ENCODE measurements at regions not wholly inside any gene's neighbourhood (a gene's known extent, or its start where the extent isn't known, plus 50 kb on each side); places are given as distances from the start of the nearest gene placed in this dataset.

DNA sequence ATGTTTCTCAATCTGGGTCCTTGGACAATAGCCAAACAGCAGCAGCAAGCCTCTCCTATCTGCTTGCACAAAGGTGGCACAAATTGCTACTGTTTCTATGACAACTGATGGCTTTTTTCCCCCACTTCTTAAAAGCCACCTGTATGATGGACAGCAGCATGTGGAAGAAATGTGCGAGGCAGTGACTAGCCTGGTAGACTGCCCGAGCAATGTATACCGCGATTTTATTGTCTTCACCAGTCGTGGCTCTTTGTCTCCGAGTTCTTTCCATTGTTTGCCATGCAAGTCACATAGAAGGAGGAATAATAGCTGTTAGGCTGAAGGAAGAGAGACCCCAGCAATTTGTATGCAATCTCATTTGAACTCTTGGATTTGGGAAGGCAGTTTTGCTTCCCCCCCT, 79.4 kb downstream of the S1PR1 start:
- DNase-seq (ENCODE audit: low read depth) = no peak
- H3K4me3 ChIP-seq (ENCODE audit: control insufficient read depth, low read depth, low read length) = no peak overlapping the region
- TF ChIP-seq CTCF (conservative IDR thresholded peaks at IDR 0.05; ENCODE audit: control insufficient read depth, insufficient read depth, low read depth, low read length) = no peak

DNA sequence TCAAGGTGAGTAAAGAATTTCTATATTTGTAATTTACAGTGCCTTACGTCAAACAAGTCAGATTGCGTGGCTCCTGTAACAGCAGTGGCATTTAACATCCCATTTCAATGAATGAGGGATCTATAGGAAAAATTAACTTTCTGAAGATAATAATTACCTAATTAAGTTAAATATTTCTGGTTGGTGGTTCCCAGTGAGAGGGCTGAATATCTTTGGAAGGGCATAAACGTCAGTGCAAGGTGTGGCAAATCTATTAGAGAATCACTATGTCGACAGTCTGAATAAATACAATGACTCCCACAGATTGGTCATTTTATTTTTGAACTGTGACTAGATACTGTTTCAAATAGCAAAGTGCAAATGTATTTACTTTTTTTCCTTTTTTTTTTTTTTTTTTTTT, 80.0 kb downstream of the S1PR1 start:
- no peak for DNase-seq (ENCODE audit: low read depth)
- H3K4me3 ChIP-seq (ENCODE audit: control insufficient read depth, low read depth, low read length) = no peak overlapping the region
- TF ChIP-seq CTCF (conservative IDR thresholded peaks at IDR 0.05; ENCODE audit: control insufficient read depth, insufficient read depth, low read depth, low read length) = no peak

DNA sequence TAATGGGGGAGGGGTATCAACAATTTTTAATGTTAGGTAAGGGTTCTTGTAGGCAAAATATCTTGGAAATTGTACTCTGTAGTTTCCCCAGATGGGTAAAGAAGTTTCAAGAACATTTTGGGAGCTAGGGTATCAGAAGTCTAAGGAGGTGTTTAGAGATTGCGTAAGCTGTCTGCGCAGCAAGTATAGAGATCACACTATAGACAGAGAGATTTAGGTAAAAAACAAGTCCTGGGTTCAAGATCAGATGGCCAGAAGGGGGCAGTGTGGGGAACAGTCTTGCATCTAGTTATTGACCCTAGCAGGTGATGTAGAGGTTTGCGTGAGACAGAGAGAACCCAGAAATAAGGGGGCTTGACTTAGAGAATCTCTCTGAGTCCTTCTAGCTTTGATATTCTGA, 80.8 kb downstream of the S1PR1 start:
- TF ChIP-seq CTCF (conservative IDR thresholded peaks at IDR 0.05; ENCODE audit: control insufficient read depth, insufficient read depth, low read depth, low read length) = no peak
- no peak for DNase-seq (ENCODE audit: low read depth)
- no peak overlapping the region for H3K4me3 ChIP-seq (ENCODE audit: control insufficient read depth, low read depth, low read length)

DNA sequence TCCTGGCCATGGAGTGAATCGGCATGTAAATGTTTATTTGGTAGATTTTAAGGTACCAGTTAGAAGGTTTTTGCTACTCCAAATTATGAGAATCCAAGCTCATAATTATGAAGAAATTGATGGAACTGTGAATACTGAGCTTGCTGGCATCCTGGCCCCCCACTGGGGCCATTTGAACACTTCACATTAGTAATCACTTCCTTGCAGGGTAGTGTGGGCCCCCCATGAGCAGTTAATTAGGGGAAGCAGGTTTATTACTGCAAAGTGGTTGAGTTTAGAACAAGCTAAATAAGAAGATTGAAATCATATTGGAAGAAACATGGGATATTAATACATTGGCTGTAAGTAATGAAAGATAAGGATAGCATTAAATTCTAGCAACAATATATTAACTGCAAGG, 86.7 kb downstream of the S1PR1 start:
- no peak overlapping the region for H3K4me3 ChIP-seq (ENCODE audit: control insufficient read depth, low read depth, low read length)
- TF ChIP-seq CTCF (conservative IDR thresholded peaks at IDR 0.05; ENCODE audit: control insufficient read depth, insufficient read depth, low read depth, low read length) = no peak
- DNase-seq (ENCODE audit: low read depth) = no peak

- TF ChIP-seq CTCF (conservative IDR thresholded peaks at IDR 0.05; ENCODE audit: control insufficient read depth, insufficient read depth, low read depth, low read length) = no peak
- H3K4me3 ChIP-seq (ENCODE audit: control insufficient read depth, low read depth, low read length) = no peak overlapping the region
- no peak for DNase-seq (ENCODE audit: low read depth)
Measured at GRCh38 chr1:101325144-101325543, 88.3 kb downstream of the S1PR1 start.

- TF ChIP-seq CTCF (conservative IDR thresholded peaks at IDR 0.05; ENCODE audit: control insufficient read depth, insufficient read depth, low read depth, low read length) = no peak
- no peak for DNase-seq (ENCODE audit: low read depth)
- H3K4me3 ChIP-seq (ENCODE audit: control insufficient read depth, low read depth, low read length) = no peak overlapping the region
Measured at GRCh38 chr1:101330427-101331130, 93.8 kb downstream of the S1PR1 start.

DNA sequence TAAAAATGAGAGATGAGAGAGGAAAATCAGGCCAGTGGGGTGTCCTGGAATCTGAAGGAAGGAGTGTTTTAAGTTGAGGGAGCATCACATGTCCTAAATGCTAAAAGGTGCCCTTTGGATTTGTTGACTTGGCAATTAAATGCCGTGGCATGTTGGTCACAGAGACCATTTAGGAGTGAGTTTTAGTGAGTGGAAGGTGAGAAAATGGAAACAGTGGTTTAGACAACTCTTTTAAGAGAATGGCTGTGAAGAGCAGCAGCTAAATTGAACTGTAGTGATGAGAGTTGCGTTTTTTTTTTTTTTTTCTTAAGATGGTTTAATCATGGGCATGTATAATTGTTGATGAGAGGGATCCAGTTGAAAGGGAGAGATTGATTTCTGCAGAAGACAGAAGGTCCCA, 95.0 kb downstream of the S1PR1 start:
- no peak overlapping the region for H3K4me3 ChIP-seq (ENCODE audit: control insufficient read depth, low read depth, low read length)
- TF ChIP-seq CTCF (conservative IDR thresholded peaks at IDR 0.05; ENCODE audit: control insufficient read depth, insufficient read depth, low read depth, low read length) = no peak
- DNase-seq (ENCODE audit: low read depth) = no peak
